ENCODE measurements at regions not wholly inside any gene's neighbourhood (a gene's known extent, or its start where the extent isn't known, plus 50 kb on each side); places are given as distances from the start of the nearest gene placed in this dataset.

GRCh38 chr14:101511199-101511598 is 50.1 kb upstream of the DIO3 start:
- CTCF ChIA-PET: no interaction called here

More at GRCh38 chr14:101511199-101511598, 50.1 kb upstream of the DIO3 start:
- POLR2A ChIA-PET: no interaction called here

Measured in activated CD8-positive, alpha-beta memory T cell treated with anti-CD3 and anti-CD28 coated beads for 36 hours (primary cell).